ENCODE measurements at regions not wholly inside any gene's neighbourhood (a gene's known extent, or its start where the extent isn't known, plus 50 kb on each side); places are given as distances from the start of the nearest gene placed in this dataset.
"Not testable (repeated sequence)": the region's sequence is repeated elsewhere in the genome, so short reads cannot be mapped to it uniquely, and the experiment has no call there.

DNA sequence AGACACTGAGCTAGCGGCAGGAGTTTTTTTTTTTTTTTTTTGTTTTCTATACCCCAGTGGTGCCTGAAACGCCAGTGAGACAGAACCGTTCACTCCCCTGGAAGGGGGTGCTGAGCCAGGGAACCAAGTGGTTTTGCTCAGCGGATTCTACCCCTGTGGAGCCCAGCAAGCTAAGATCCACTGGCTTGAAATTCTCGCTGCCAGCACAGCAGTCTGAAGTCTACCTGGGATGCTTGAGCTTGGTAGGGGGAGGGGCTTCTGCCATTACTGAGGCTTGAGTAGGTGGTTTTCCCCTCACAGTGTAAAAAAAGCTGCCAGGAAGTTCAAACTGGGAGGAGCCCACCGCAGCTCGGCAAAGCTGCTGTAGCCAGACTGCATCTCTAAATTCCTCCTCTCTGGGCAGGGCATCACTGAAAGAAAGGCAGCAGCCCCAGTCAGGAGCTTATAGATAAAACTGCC, 173.0 kb downstream of the DMAC1 start:
- DNase-seq (ENCODE audit: low read depth, low spot score): not testable (repeated sequence)

DNA sequence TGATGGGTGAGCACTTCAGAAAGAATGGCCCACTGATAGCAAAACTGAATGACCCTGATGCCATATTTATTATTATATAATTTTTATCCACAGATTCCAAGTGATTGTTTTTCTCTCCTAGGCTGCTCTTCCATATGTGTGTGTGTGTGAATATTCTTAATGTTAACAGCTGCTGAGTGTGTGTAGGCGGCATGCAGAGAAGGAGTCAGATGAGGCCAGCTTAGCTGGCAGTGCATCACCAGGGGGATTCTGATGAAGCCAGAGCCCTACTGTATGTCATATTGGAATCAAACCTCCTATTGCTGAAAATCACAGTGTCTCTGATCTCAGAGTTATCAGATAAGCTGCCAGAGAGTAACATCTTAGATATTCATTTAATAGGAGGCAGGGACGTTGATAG, 177.1 kb downstream of the DMAC1 start:
- no peak for DNase-seq (ENCODE audit: low read depth, low spot score)

DNA sequence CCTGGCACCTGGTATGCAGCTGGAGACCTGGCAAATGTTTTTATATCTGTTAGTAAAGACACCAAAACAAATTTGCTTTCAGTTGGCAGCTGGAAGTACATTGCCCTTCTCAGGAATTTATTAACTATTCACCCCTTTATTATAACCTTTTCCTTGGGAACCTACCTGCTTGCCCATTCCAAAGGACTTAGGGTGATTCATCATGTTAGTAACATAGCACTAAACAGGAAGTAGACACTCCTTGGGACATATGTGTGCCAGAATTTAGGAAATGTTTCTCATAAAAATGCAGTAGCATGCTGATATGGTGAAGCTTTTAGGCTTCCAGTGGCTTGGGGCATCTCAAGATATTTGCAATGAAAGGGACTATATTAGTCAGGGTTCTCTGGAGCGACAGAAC, 184.2 kb downstream of the DMAC1 start:
- DNase-seq (ENCODE audit: low read depth, low spot score): no peak

DNA sequence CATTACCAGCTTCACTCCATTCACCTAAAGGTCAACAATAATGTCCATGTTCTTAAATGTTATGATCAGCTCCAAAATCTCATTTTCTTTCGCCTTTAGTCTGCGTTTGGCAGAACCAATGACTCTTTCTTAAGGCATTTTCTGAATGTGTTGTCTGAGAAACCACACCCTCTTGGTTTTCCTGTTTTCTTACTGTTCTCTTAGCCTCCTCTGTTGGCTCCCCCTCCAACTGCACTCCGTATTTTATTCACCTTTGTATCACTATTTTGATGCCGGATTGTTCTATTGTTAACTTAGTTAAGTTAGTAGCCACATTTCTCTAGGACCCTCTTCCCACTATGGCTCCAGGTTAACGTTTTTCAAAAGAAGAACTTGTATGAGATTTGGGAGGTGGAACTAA, 185.6 kb downstream of the DMAC1 start:
- DNase-seq (ENCODE audit: low read depth, low spot score): no peak

DNA sequence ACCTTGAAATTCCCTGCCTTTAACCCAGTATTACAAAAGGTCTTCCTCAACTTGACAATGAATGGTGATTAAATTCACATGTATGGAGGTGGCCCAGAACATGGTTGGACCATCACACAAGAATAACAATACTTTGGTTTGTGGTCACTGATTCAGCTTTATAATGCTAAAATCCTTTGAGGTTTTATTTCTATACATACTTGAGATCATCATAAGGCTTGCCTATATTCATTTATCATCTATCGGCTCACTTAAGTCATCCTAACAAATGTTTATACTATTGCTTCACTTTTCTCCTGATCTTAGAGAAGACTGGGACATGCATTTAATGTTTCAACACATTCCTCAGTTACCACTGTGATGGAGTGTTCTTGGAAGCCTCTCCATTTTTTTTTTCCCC, 191.3 kb downstream of the DMAC1 start:
- DNase-seq (ENCODE audit: low read depth, low spot score): no peak

DNA sequence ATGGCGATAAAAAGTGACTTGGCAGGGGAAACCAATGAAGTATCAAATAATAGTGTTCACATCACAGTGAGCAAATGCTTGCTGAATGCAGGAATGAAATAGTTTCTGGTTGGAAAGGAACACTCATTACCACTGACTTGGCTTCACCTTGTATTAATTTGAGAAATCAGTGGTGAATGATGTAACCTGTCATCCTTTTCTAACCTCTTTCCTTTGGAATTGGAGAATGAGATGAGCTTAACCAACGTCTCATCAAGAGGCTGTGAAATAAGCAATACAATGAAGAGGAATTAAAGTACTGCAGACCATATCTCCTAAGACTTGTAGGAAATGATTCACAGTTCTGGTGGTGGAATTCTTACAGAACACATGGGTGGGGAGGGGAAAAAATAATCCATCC, 192.2 kb downstream of the DMAC1 start:
- no peak for DNase-seq (ENCODE audit: low read depth, low spot score)

DNA sequence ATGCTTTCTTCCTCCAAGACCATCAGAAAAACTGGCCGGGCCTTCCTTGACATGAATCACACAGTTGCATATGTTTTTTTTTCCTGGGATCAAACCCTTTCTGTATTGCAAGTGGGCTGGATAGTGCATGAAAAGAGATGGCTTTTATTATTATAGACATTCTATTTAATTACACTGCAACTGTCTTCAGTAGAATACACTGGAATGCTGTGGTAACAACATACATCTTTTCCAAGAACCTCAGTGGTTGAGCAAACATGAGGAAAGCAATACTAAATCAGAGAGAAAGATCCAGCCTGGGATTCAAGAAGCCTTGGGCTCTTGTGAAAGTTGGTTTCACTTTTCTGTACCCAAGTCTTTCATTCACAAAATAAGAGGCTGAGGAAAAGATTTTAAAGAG, 193.0 kb downstream of the DMAC1 start:
- no peak for DNase-seq (ENCODE audit: low read depth, low spot score)

DNA sequence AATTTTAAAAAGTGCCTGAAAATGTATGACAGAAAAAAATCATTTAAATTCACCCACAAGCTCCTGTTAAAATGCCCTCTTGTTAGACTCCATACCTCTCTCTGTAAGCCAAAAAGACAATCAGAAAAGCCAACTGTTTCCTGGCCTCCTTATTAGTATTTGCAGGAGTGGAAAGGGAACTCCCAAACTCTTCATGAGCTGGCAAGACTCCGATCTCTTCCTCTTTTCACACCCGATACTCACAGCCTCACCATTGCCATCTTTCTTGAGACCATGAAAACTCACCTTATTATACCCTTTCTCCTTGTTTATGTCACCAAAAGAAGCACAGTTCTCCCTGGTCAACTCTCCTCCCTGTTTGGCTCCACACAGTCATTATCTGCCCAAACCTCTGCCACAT, 197.8 kb downstream of the DMAC1 start:
- DNase-seq (ENCODE audit: low read depth, low spot score): no peak

DNA sequence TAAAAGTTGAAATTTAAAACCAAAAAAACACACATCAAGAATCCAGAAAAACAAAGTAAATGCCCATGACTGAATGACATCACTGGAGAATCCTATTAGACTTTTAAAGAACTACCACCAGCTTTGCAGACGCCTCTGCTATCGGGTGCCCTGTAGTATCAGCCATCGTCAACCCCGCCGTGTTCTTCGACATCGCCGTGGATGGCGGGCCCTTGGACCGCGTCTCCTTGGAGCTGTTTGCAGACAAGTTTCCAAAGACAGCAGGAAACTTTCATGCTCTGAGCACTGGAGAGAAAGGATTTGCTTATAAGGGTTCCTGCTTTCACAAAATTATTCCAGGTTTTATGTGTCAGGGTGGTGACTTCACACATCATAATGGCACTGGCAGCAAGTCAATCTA, 201.9 kb downstream of the DMAC1 start:
- no peak for DNase-seq (ENCODE audit: low read depth, low spot score)

DNA sequence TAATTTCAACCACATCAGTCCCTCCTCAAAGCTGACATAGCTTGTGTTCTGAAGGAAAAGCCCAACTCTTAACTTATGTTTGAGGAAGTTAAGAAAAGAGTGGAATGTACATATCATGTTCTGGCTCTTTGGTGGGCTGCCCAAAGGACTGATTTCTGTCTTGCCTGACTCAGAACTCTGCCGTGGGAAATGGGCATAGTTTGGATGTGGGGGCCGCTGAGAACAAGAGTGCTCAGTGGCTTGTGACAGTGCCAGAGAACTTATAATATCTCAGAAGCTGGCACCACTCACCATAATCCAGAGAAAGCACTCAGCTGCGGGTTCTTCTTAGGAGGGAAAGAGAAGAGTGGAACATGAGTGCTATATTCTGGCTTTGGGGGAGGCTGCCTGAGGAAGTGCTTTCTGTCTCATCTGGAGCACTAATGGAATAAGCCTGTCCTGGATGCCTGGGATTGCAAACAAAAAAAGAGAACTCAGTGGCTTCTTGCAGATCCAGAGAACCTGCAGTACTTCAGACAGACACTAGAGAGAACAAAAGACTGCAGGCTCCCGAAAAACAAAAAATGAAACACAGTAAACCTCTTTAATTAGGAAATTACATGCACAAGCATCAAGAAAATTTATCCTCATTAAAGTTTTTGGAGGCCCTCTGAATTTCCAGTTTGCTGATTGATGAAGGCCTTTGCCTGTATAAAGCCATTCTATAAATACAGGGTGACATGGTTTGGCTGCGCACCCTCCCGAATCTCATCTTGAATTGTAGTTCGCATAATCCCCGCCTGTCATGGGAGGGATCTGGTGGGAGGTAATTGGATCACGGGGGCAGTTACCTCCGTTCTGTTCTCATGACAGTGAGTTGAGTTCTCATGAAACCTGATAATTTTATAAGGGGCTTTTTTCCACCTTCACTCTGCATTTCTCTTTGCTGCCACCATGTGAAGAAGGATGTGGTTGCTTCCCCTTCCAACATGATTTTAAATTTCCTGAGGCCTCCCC, 207.0 kb downstream of the DMAC1 start:
- no peak for DNase-seq (ENCODE audit: low read depth, low spot score)

DNA sequence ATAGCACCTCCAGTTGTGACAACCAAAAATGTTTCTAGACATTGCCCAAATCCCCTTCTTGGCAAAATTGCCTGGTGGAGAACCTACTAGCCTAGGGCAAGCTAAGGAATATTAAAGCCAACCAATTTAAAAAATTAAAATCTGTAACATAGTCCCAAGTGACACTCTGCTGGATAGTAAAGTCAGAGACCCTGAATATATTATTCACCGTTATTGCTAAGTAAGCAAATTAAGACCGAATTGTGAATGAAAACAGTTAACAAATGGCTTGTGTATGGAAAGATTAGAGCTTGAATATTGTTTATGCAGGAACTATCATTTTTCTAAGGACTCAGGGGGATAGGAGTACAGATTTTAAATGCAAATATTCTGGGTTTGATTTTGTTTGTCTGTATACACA, 208.1 kb downstream of the DMAC1 start:
- DNase-seq (ENCODE audit: low read depth, low spot score): no peak

DNA sequence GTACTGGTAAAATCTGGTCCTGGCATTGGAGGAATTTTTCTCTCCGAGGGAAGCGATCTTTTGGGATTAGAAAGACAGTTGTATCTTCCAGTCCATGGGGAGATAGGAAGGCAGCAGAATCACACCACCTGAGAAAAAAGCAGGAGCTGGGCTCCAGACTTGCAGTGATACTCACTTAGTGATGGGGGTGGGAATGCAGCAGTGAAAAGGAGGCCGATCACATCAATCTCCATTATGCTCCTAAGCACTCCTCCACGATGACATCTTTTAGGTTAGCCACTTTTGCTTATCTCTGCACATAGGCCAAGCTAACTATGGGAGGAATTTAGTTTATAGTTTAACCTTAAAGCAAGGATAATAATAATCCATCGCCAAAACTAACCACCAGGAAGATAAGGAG, 219.0 kb downstream of the DMAC1 start:
- no peak for DNase-seq (ENCODE audit: low read depth, low spot score)

DNA sequence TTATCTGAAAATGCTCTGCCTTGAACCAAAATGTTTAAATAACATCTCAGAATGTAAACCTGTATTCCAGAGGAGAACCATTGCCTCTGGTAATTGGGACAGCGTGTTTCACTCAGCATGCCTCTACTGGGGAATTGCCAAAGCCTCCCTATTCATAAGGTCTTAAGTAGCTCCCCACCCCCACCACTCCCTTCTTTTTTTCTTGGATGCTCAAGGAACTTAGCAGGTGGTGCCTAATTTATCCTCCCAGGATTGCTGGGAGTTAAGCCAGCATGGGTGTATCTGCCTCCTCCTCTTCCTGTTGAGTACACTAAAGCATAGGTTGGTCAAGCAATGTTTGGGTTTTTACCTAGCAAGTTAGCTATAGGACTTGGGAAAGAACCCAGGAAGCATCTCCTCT, 220.2 kb downstream of the DMAC1 start:
- no peak for DNase-seq (ENCODE audit: low read depth, low spot score)

DNA sequence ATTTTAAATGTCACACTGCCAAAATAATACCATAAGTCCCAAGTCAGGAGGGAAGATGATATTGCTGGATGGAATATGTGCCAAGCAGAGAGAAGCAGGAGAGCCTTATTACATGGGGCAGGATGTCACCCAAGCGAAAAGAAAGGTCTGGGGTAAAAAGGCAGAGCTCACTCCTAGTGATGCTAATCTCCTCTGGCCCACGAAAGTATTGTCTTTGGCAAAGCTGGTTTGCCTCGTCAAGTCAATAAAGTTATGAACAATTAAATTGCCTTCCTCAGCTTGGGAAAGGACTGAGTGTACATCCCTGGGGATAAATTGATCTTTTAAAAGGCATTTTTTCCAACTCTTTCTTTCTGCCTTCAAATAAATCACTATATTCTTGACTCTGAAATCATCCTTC, 220.6 kb downstream of the DMAC1 start:
- DNase-seq (ENCODE audit: low read depth, low spot score): no peak

DNA sequence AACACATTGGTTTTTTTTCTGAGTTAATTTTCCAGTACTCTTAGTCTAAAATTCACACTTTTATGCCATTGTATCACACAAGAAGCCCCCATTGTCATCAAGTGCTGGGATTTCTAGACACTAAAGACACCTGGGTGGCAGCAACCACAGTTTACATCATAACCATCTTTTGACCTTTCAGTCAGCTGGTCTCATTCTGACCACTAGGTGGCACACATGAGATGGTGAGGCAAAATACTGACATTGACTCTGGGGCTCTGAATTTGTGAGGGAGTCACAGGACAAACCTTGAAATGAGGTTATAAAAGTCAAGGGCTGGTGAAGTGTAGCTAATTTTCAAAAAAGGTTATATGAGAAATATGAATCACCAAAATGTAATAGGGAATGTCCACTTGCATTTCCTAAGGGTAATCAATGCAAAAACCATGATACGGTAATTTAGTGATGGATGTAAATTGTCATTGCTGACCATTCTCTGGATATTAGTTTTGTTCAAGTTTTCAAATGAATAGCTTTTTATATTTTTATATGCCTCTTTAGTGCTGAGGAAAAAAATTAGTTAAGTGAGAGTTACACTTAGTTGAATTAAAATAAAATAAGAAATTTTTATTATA, 229.4 kb downstream of the DMAC1 start:
- no peak for DNase-seq (ENCODE audit: low read depth, low spot score)

DNA sequence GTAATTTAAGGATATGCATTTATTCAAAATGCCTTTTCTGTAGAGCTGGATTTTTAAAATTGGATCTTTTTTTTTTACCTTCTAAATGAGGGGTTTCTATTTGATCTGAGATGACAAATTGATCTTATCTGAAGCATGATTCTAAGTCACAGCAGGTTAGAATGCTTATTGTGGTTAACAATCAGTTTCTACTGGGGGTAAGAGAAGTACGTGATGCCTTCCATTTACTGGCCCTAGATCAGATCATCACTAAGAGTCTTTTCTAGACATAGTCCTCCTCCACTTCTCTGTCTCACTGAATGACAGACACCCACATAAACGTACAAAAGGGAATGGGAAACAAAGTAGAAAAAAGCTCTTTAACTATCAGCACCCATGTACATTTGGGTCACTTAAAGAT, 231.9 kb downstream of the DMAC1 start:
- DNase-seq (ENCODE audit: low read depth, low spot score): no peak

DNA sequence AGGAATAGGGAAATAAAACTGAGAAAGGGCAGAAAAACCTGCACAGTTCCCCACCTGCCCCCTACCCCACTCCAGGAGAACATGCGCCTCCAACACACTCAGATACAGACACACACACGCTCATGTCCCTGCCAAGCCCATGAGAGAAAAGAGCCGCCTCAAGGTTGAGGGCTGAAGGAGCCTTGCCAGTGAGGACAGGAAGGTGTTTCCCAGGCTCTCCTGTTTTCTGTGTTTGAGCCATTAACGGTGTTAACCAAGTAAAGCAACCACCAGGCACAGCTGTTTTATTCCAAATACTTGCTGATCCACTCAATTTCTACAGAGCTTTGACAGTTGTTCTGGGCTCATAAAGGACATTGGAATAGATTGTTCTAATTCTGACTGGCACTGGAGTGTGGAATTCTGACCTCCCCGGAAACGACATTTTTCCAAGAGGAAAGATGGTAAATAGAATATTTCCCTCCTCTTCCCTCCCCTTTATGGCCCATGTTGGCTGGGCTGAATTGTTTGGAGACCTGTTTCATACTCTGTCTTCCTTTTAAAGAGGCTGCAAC, 238.0 kb downstream of the DMAC1 start:
- DNase-seq (ENCODE audit: low read depth, low spot score): no peak

DNA sequence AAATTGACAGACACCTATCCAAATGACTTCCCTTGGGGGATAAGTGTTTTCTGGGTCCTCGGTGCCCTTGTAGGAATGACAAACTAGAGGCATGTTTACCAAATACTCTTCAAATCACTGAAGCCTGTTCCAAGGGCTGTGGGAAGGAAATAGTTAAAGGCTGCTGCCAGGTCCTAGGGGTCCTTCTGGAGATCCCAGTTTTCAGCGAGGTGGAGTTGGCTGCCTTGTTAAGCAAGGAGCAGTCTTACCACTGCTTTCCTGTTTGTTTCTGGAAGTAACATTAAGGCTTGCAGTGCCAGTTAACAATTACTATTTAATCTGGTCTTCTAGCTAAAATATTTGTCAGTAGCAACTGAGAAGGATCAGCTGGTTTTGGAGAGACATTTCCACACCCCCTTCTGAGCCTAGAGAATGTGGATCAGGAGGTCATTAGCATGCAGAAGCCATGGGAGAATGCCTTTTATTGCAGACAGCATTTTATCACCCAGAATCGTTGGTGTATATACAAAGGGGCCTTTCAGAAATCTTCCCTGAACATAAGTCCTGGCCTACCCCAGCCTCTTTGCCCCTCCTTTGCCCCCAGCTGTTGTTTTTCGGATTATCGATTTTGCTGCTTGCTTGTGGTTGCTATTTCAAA, 238.8 kb downstream of the DMAC1 start:
- no peak for DNase-seq (ENCODE audit: low read depth, low spot score)

DNA sequence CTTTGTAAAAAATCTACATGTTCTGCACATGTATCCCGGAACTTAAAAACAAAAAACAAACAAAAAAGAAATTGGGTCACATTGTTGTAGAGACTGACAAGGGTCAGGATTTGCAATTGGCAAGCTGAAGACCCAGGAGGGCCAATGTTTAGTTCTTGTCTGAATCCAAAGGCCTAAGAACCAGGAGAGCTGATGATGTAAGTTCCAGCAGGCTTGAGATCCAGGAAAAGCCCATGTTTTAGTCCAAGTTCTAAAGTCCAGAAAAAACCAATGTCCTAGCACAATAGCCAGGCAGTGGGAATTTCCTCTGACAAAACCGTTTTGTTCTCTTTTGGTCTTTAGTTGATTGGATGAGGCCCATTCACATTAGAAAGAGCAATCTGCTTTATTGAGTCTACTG, 244.9 kb downstream of the DMAC1 start:
- no peak for DNase-seq (ENCODE audit: low read depth, low spot score)

DNA sequence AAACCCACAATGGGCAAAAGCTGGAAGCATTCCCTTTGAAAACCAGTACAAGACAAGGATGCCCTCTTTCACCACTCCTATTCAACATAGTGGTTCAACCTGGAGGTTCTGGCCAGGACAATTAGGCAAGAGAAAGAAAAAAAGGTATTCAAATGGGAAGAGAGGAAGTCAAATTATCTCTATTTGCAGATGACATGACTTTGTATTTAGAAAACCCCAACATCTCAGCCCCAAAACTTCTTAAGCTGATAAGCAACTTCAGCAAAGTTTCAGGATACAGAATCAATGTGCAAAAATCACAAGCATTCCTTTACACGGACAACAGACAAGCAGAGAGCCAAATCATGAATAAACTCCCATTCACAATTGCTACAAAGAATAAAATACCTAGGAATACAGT, 246.9 kb downstream of the DMAC1 start:
- not testable (repeated sequence) for DNase-seq (ENCODE audit: low read depth, low spot score)

DNA sequence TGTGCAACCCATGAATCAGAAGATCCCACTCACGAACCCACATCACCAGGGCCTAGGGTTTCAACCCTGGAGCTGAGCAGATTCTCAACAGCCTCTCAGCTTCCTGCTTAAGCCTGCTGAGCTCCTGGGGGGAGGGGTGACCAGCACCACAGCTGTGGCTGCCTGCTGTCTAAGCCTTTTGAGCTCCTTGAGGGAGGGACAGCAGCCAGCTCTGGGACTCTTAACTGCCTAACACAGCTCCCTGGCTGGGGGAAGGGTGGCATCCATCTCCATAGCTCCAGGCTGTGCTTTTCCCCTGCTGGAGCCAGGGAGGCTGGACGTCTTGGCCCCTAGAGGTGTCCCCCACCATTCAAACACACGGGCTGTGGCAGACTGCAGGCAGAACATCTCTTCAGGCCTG, 250.3 kb downstream of the DMAC1 start:
- no peak for DNase-seq (ENCODE audit: low read depth, low spot score)

DNA sequence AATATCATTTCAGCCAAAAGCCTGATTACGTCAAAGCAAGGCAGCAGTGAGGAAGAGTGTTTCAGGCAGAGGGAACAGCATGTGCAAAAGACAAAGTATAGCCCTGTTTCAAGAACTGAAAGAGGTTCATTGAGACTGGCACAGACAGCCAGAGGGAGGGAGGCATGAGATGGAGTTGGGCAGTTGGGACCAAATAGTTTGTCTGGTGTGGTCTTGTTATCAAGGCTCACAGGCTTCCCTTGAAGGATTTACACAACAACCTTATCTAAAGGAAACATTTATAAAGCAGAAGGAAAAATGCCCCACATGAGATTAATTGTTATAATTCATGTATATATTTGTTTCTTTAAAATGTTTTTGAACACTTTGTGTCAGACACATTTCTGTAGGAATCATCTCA, 253.3 kb downstream of the DMAC1 start:
- no peak for DNase-seq (ENCODE audit: low read depth, low spot score)
